ENCODE measurements at regions not wholly inside any gene's neighbourhood (a gene's known extent, or its start where the extent isn't known, plus 50 kb on each side); places are given as distances from the start of the nearest gene placed in this dataset.
A peak's percentile ranks its signal among the peaks of the same experiment; 100 is the strongest.

GRCh38 chr18:76153691-76154090, 341.4 kb downstream of the ZNF516 start:
- Mint-ChIP-seq H3K4me3 (no peak overlapping the region), H3K4me1 (peaks cover 1% of the 10 kb centered on the region), H3K27me3 (no peaks in the 10 kb centered on the region), H3K27ac (no peak overlapping the region), H3K36me3 (ENCODE audit: low read depth) (no peaks in the 10 kb centered on the region), H3K9me3 (no peaks in the 10 kb centered on the region)
- no peak for DNase-seq
- POLR2A ChIA-PET: no interaction called here
- CTCF ChIA-PET: no interaction called here

DNA sequence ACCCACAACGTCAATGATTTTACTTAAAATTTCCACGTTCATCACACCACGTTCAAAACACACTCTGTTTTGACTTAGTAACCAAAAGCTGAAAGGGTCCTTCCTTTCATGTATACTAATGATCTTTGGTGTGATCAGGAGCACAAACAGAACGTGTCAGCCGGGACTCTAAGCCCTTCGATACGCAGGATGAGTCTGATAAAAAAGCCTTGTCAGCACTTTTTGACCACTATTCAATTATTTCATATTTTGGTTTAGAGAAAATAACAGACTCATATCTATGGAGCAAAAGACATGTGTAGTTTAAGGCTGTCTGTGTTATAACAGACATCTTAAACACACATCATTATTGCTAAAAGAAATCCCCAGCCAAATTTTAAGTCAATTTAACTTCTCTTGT, 345.3 kb downstream of the ZNF516 start:
- POLR2A ChIA-PET: no interaction called here

DNA sequence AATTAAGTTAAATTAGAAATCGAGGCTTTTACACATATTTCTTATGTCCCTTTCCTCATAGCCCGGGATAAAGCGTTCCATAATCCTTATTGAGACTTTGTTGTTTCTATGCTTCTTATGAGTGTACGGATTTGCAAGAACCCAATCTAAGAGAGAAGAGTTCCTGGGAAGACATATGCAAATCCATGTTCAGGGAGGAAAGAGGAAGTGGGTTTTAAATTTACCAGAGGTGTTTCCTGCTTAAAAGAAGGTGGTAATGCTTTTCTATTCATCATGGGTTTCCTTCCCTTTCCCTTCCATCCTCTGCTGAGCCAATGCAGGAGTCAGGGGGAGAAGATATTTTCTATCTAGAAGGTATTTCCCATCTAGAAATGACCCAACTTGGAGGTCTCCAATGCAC, 345.8 kb downstream of the ZNF516 start:
- no peak for DNase-seq
- no peaks in the 10 kb centered on the region for H3K36me3 Mint-ChIP-seq (ENCODE audit: low read depth)
- POLR2A ChIA-PET: no interaction called here
- no peaks in the 10 kb centered on the region for H3K27me3 Mint-ChIP-seq
- CTCF ChIA-PET: no interaction called here
- no peak overlapping the region for H3K4me3 Mint-ChIP-seq
- no peaks in the 10 kb centered on the region for H3K9me3 Mint-ChIP-seq
- H3K27ac Mint-ChIP-seq: no peak overlapping the region
- peaks cover 1% of the 10 kb centered on the region for H3K4me1 Mint-ChIP-seq

More for the DNA sequence above, 345.3 kb downstream of the ZNF516 start:
- peaks cover 1% of the 10 kb centered on the region for H3K4me1 Mint-ChIP-seq
- no peaks in the 10 kb centered on the region for H3K9me3 Mint-ChIP-seq
- H3K4me3 Mint-ChIP-seq: no peak overlapping the region
- CTCF ChIA-PET: no interaction called here
- H3K27me3 Mint-ChIP-seq: no peaks in the 10 kb centered on the region
- no peaks in the 10 kb centered on the region for H3K36me3 Mint-ChIP-seq (ENCODE audit: low read depth)
- DNase-seq: no peak
- H3K27ac Mint-ChIP-seq: no peak overlapping the region

- ChIA-PET POLR2A (no interaction called here), CTCF (no interaction called here)
- no peaks in the 10 kb centered on the region for H3K36me3 Mint-ChIP-seq (ENCODE audit: low read depth)
- peaks cover 1% of the 10 kb centered on the region for H3K4me1 Mint-ChIP-seq
- no peaks in the 10 kb centered on the region for H3K27me3 Mint-ChIP-seq
- no peaks in the 10 kb centered on the region for H3K9me3 Mint-ChIP-seq
- no peak for DNase-seq
- H3K4me3 Mint-ChIP-seq: no peak overlapping the region
- peak overlapping the region; percentile 15 for H3K27ac Mint-ChIP-seq
Measured at GRCh38 chr18:76145521-76146376, 349.3 kb downstream of the ZNF516 start.

DNA sequence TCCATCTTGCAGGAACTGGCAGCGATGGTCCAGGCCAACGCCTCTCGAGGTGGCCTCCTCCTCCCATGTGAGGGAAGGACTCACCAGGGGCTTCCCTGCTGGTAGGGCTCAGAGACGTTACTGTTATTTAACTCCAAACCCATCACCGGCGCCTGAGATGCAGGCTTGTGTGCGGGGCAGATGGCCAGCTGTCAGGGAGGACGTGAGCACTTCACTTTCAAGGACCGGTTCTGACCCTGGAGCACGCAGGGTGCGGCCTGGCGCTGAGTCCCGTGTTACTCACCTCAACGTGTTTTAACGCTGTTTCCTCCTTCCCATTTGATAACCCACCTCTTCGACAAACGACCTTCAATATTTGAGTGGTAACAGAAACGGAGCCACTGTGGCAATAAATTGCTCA, 350.2 kb downstream of the ZNF516 start:
- DNase-seq: no peak
- Mint-ChIP-seq H3K36me3 (ENCODE audit: low read depth) (no peaks in the 10 kb centered on the region), H3K27ac (no peak overlapping the region), H3K9me3 (no peaks in the 10 kb centered on the region), H3K27me3 (no peaks in the 10 kb centered on the region), H3K4me3 (no peak overlapping the region), H3K4me1 (peaks cover 1% of the 10 kb centered on the region)
- ChIA-PET POLR2A (no interaction called here), CTCF (no interaction called here)

- CTCF ChIA-PET: no interaction called here
- H3K9me3 Mint-ChIP-seq: no peaks in the 10 kb centered on the region
- DNase-seq: no peak
Measured at GRCh38 chr18:76142611-76143010, 352.4 kb downstream of the ZNF516 start.

DNA sequence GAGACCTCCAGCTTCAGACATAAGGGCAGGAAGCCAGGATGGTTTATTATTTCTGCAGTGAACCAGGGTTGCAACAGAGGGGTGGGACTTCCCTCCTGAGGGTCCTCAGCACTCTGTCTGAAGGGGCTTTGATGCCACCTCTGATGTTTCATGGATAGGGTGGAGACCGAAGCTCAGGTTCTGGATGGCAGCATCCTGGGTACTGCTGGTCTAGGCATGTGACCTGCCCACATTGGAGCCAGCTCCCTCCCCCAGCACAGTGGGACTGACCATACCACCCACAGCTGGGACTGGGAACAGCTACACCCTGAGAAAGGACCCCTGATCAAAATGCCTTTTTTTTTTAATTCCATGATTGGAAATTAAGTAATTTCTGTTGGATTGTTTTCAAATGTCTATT, 355.2 kb downstream of the ZNF516 start:
- Mint-ChIP-seq H3K4me1 (peaks cover under 1% of the 10 kb centered on the region), H3K27me3 (no peaks in the 10 kb centered on the region), H3K4me3 (no peak overlapping the region), H3K36me3 (ENCODE audit: low read depth) (no peaks in the 10 kb centered on the region), H3K9me3 (no peaks in the 10 kb centered on the region), H3K27ac (no peak overlapping the region)
- DNase-seq: no peak
- ChIA-PET CTCF (interaction anchor here (0.9 kb wide), 1 partner anchor 8 kb away, joined by 3 read pairs; no protein-coding TSS in a partner anchor), POLR2A (no interaction called here)

More at GRCh38 chr18:76142611-76143010, 352.4 kb downstream of the ZNF516 start:
- Mint-ChIP-seq H3K27ac (no peak overlapping the region), H3K4me3 (no peak overlapping the region), H3K36me3 (ENCODE audit: low read depth) (no peaks in the 10 kb centered on the region), H3K27me3 (no peaks in the 10 kb centered on the region), H3K4me1 (no peaks in the 10 kb centered on the region)
- POLR2A ChIA-PET: no interaction called here

GRCh38 chr18:76137216-76137615, 357.8 kb downstream of the ZNF516 start:
- CTCF ChIA-PET: interaction anchor here (0.5 kb wide), 1 partner anchor 1930 kb away, joined by 3 read pairs; no protein-coding TSS in a partner anchor
- Mint-ChIP-seq H3K4me1 (peaks cover 9% of the 10 kb centered on the region), H3K36me3 (ENCODE audit: low read depth) (no peaks in the 10 kb centered on the region), H3K4me3 (no peak overlapping the region), H3K27ac (no peak overlapping the region), H3K9me3 (peaks cover 4% of the 10 kb centered on the region), H3K27me3 (no peaks in the 10 kb centered on the region)
- POLR2A ChIA-PET: no interaction called here
- no peak for DNase-seq

DNA sequence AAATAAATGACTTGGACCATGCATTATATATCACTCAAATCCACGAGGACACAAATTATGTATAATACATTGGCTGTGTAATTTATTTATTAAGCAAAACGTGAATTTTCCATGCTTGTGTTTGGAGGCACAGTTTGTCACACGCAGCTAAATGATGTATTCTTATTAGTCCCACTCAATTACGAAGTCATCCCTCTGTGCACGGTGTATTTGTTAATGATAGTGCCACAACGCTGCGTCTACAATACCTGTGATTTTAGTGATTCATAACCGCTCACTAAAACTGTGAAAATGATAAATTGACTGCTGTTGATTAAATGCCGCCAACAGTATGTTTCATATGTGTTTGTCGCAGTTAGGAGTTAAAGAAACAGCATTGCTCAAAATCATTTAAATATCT, 358.3 kb downstream of the ZNF516 start:
- no peak overlapping the region for H3K27ac Mint-ChIP-seq
- CTCF ChIA-PET: no interaction called here
- DNase-seq: no peak
- peaks cover 4% of the 10 kb centered on the region for H3K9me3 Mint-ChIP-seq
- H3K36me3 Mint-ChIP-seq (ENCODE audit: low read depth): no peaks in the 10 kb centered on the region
- no peak overlapping the region for H3K4me3 Mint-ChIP-seq
- peaks cover 11% of the 10 kb centered on the region for H3K4me1 Mint-ChIP-seq
- H3K27me3 Mint-ChIP-seq: no peaks in the 10 kb centered on the region
- POLR2A ChIA-PET: no interaction called here

GRCh38 chr18:76134628-76135027, 360.4 kb downstream of the ZNF516 start:
- CTCF ChIA-PET: no interaction called here
- no peak overlapping the region for H3K27ac Mint-ChIP-seq
- peak; percentile 26 for DNase-seq
- H3K9me3 Mint-ChIP-seq: peaks cover 4% of the 10 kb centered on the region
- H3K4me1 Mint-ChIP-seq: peaks cover 13% of the 10 kb centered on the region
- no peaks in the 10 kb centered on the region for H3K36me3 Mint-ChIP-seq (ENCODE audit: low read depth)
- POLR2A ChIA-PET: no interaction called here
- no peaks in the 10 kb centered on the region for H3K27me3 Mint-ChIP-seq
- no peak overlapping the region for H3K4me3 Mint-ChIP-seq

DNA sequence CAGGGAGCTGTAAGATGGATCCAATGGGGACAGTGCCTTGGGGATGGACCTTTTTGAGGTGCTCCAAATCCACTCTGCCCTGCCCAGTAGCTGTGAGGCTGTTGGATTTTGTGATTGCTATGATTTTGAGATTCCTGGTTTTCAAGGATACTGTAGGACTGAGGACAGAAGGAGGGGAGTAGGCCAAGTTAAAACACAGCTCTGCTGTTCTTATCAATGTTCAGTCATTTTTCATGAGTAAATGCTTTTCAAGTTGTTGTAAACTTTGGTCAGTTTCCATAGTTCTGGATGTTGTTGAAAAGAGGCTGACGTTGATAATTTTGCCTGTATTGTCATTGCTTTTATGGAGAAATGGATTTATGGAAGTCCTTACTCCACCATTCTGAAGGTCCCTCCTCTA, 361.2 kb downstream of the ZNF516 start:
- no peak for DNase-seq
- POLR2A ChIA-PET: no interaction called here
- H3K27ac Mint-ChIP-seq: no peak overlapping the region

GRCh38 chr18:76131738-76132137, 363.3 kb downstream of the ZNF516 start:
- Mint-ChIP-seq H3K36me3 (ENCODE audit: low read depth) (no peaks in the 10 kb centered on the region), H3K4me3 (no peak overlapping the region)

More for the DNA sequence above, 361.2 kb downstream of the ZNF516 start:
- CTCF ChIA-PET: interaction anchor here (1.0 kb wide), 1 partner anchor 13 kb away, joined by 3 read pairs; no protein-coding TSS in a partner anchor
- Mint-ChIP-seq H3K4me1 (peaks cover 13% of the 10 kb centered on the region), H3K9me3 (peaks cover 4% of the 10 kb centered on the region), H3K36me3 (ENCODE audit: low read depth) (no peaks in the 10 kb centered on the region), H3K4me3 (no peak overlapping the region), H3K27me3 (no peaks in the 10 kb centered on the region)

GRCh38 chr18:76130845-76131244, 364.2 kb downstream of the ZNF516 start:
- no peak for DNase-seq
- Mint-ChIP-seq H3K9me3 (peaks cover 4% of the 10 kb centered on the region), H3K27ac (no peak overlapping the region), H3K4me3 (no peak overlapping the region), H3K36me3 (ENCODE audit: low read depth) (no peaks in the 10 kb centered on the region), H3K27me3 (no peaks in the 10 kb centered on the region), H3K4me1 (peaks cover 13% of the 10 kb centered on the region)
- CTCF ChIA-PET: no interaction called here
- POLR2A ChIA-PET: no interaction called here

More at GRCh38 chr18:76131738-76132137, 363.3 kb downstream of the ZNF516 start:
- POLR2A ChIA-PET: no interaction called here
- H3K27ac Mint-ChIP-seq: no peak overlapping the region
- H3K9me3 Mint-ChIP-seq: peaks cover 4% of the 10 kb centered on the region
- peaks cover 13% of the 10 kb centered on the region for H3K4me1 Mint-ChIP-seq
- CTCF ChIA-PET: no interaction called here
- no peak for DNase-seq
- no peaks in the 10 kb centered on the region for H3K27me3 Mint-ChIP-seq

- H3K4me1 Mint-ChIP-seq: no peaks in the 10 kb centered on the region
- DNase-seq: no peak
- POLR2A ChIA-PET: no interaction called here
- H3K9me3 Mint-ChIP-seq: no peaks in the 10 kb centered on the region
- CTCF ChIA-PET: no interaction called here
- H3K4me3 Mint-ChIP-seq: no peak overlapping the region
- no peaks in the 10 kb centered on the region for H3K36me3 Mint-ChIP-seq (ENCODE audit: low read depth)
- H3K27me3 Mint-ChIP-seq: no peaks in the 10 kb centered on the region
- H3K27ac Mint-ChIP-seq: no peak overlapping the region
Measured at GRCh38 chr18:76126327-76126726, 368.7 kb downstream of the ZNF516 start.
